Neural cell (in vitro differentiated cells): ENCODE measurements at regions not wholly inside any gene's neighbourhood (a gene's known extent, or its start where the extent isn't known, plus 50 kb on each side); places are given as distances from the start of the nearest gene placed in this dataset.

ENCODE experiments used
- CTCF ChIP-seq: fragments of 450-650 bp; IDR thresholded peaks from 2 replicates; pipeline ENCODE4 v1.5.1; 2014; ENCODE audit warnings: antibody characterized with exemption, mild to moderate bottlenecking, moderate library complexity; ENCODE audit not compliant: poor library complexity, severe bottlenecking
- MXI1 ChIP-seq: fragments of 450-650 bp; conservative IDR thresholded peaks from 2 replicates; pipeline ENCODE4 v1.6.1; 2014; ENCODE audit warnings: antibody characterized with exemption, mild to moderate bottlenecking; ENCODE audit not compliant: poor library complexity, severe bottlenecking
- POLR2AphosphoS5 ChIP-seq: IDR thresholded peaks from 2 replicates; pipeline ENCODE4 v1.6.1; 2012
- REST ChIP-seq: IDR thresholded peaks from 2 replicates; pipeline ENCODE4 v1.6.1; 2012; ENCODE audit warnings: borderline replicate concordance
- SMC3 ChIP-seq: fragments of 450-650 bp; conservative IDR thresholded peaks from 2 replicates; pipeline ENCODE4 v1.6.1; 2014; ENCODE audit warnings: antibody characterized with exemption, mild to moderate bottlenecking, moderate library complexity; ENCODE audit not compliant: poor library complexity

- no peak for TF ChIP-seq CTCF
- no peak for TF ChIP-seq REST
- TF ChIP-seq POLR2AphosphoS5: no peak
- TF ChIP-seq MXI1: no peak
- no peak for TF ChIP-seq SMC3
Measured at GRCh38 chr4:32094987-32095386, 1374.8 kb downstream of the PCDH7 start.
